Transverse colon (tissue), 4 donors: ENCODE measurements at regions not wholly inside any gene's neighbourhood (a gene's known extent, or its start where the extent isn't known, plus 50 kb on each side); places are given as distances from the start of the nearest gene placed in this dataset.

Source experiments
- POLR2A ChIP-seq: fragments of 450-650 bp; IDR thresholded peaks from one replicate; pipeline ENCODE4 v1.6.1; 2016; ENCODE audit warnings: antibody characterized with exemption, mild to moderate bottlenecking, moderate library complexity
- POLR2AphosphoS5 ChIP-seq, 3 donors: sonication (generic); formaldehyde crosslinking; IDR thresholded peaks; one replicate each; pipeline ENCODE4 v1.6.1; 2016; ENCODE audit warnings: antibody characterized with exemption in 3 of 3
- TF ChIP-seq, protein P1 (sequence below), 5 experiments: fragments of 200-600 bp in 3 of 5; fragments of 450-650 bp in 2 of 5; sonication (generic) in 3 of 5; IDR thresholded peaks; 1 replicate in 2 of 5; 2 replicates in 3 of 5; pipeline ENCODE4 v1.5.1; 2016 to 2017; ENCODE audit warnings: antibody characterized with exemption in 5 of 5, inconsistent platforms in 3 of 5, mild to moderate bottlenecking in 2 of 5, moderate library complexity in 1 of 5

DNA sequence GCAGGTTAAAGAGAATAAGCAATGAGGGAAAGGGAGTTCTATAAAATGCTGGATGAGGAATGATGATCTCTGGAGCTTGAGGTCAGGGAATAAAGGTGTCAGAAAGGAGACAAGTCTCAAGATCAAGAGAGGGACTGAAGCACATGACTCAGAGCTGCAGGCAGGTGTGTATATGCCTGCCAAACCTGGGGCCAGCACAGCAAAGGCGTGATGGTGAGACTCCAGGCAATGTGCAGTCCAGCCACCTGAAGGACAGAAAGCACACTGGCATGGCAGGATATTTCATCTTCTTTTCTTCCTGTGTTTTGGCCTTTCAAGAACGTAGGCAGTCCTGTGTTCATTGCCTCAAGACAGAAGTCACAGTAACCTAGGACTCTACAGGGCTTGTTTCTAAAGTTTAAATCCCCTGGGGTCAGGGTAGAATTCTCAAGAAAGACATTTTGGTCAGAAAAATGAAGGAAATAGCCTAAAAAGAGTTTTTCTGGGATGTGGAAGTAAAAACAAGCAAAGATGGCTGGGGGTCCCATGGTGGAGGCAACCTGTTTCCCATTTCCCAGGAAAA, 55.5 kb upstream of the TOPAZ1 start:
- TF ChIP-seq POLR2AphosphoS5 (IDR thresholded peaks at IDR 0.05) (no peak), POLR2A (no peak)
- TF ChIP-seq, protein P1, sequence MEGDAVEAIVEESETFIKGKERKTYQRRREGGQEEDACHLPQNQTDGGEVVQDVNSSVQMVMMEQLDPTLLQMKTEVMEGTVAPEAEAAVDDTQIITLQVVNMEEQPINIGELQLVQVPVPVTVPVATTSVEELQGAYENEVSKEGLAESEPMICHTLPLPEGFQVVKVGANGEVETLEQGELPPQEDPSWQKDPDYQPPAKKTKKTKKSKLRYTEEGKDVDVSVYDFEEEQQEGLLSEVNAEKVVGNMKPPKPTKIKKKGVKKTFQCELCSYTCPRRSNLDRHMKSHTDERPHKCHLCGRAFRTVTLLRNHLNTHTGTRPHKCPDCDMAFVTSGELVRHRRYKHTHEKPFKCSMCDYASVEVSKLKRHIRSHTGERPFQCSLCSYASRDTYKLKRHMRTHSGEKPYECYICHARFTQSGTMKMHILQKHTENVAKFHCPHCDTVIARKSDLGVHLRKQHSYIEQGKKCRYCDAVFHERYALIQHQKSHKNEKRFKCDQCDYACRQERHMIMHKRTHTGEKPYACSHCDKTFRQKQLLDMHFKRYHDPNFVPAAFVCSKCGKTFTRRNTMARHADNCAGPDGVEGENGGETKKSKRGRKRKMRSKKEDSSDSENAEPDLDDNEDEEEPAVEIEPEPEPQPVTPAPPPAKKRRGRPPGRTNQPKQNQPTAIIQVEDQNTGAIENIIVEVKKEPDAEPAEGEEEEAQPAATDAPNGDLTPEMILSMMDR (IDR thresholded peaks at IDR 0.05): no peak
